ENCODE measurements at regions not wholly inside any gene's neighbourhood (a gene's known extent, or its start where the extent isn't known, plus 50 kb on each side); places are given as distances from the start of the nearest gene placed in this dataset.
"Not testable (repeated sequence)": the region's sequence is repeated elsewhere in the genome, so short reads cannot be mapped to it uniquely, and the experiment has no call there.

GRCh38 chr11:96540875-96541274, 151.1 kb downstream of the JRKL start:
- no peak for TF ChIP-seq CTCF (IDR thresholded peaks at IDR 0.05; ENCODE audit: insufficient read depth, low read length, poor library complexity, severe bottlenecking)
- no peaks in the 10 kb centered on the region for H3K36me3 ChIP-seq (ENCODE audit: control insufficient read depth, insufficient read depth, low read length)
- no peak for DNase-seq (ENCODE audit: low read depth)
- H3K4me3 ChIP-seq (ENCODE audit: low read depth, low read length) = no peak overlapping the region
- H3K27me3 ChIP-seq (ENCODE audit: control insufficient read depth, insufficient read depth, low read length) = no peaks in the 10 kb centered on the region

- no peak overlapping the region for H3K4me3 ChIP-seq (ENCODE audit: low read depth, low read length)
- H3K36me3 ChIP-seq (ENCODE audit: control insufficient read depth, insufficient read depth, low read length) = no peaks in the 10 kb centered on the region
- no peak for DNase-seq (ENCODE audit: low read depth)
- no peak for TF ChIP-seq CTCF (IDR thresholded peaks at IDR 0.05; ENCODE audit: insufficient read depth, low read length, poor library complexity, severe bottlenecking)
- no peaks in the 10 kb centered on the region for H3K27me3 ChIP-seq (ENCODE audit: control insufficient read depth, insufficient read depth, low read length)
Observed at GRCh38 chr11:96543177-96543576, 153.4 kb downstream of the JRKL start.

GRCh38 chr11:96545192-96545591, 155.4 kb downstream of the JRKL start:
- H3K27me3 ChIP-seq (ENCODE audit: control insufficient read depth, insufficient read depth, low read length); H3K4me3 ChIP-seq (ENCODE audit: low read depth, low read length); DNase-seq (ENCODE audit: low read depth): not testable (repeated sequence)

GRCh38 chr11:96551136-96551535, 161.3 kb downstream of the JRKL start:
- Histone ChIP-seq H3K4me3 (ENCODE audit: low read depth, low read length) (no peak overlapping the region), H3K36me3 (ENCODE audit: control insufficient read depth, insufficient read depth, low read length) (no peaks in the 10 kb centered on the region), H3K27me3 (ENCODE audit: control insufficient read depth, insufficient read depth, low read length) (no peaks in the 10 kb centered on the region)
- TF ChIP-seq CTCF (IDR thresholded peaks at IDR 0.05; ENCODE audit: insufficient read depth, low read length, poor library complexity, severe bottlenecking) = no peak
- DNase-seq (ENCODE audit: low read depth) = no peak

More at GRCh38 chr11:96545192-96545591, 155.4 kb downstream of the JRKL start:
- H3K36me3 ChIP-seq (ENCODE audit: control insufficient read depth, insufficient read depth, low read length) = not testable (repeated sequence)

- no peak for TF ChIP-seq CTCF (IDR thresholded peaks at IDR 0.05; ENCODE audit: insufficient read depth, low read length, poor library complexity, severe bottlenecking)
- no peaks in the 10 kb centered on the region for H3K27me3 ChIP-seq (ENCODE audit: control insufficient read depth, insufficient read depth, low read length)
- no peak for DNase-seq (ENCODE audit: low read depth)
- H3K4me3 ChIP-seq (ENCODE audit: low read depth, low read length) = no peak overlapping the region
- H3K36me3 ChIP-seq (ENCODE audit: control insufficient read depth, insufficient read depth, low read length) = no peaks in the 10 kb centered on the region
Observed at GRCh38 chr11:96554236-96554820, 164.5 kb downstream of the JRKL start.

- H3K27me3 ChIP-seq (ENCODE audit: control insufficient read depth, insufficient read depth, low read length); H3K36me3 ChIP-seq (ENCODE audit: control insufficient read depth, insufficient read depth, low read length); H3K4me3 ChIP-seq (ENCODE audit: low read depth, low read length); DNase-seq (ENCODE audit: low read depth): not testable (repeated sequence)
Observed at GRCh38 chr11:96555826-96556225, 166.0 kb downstream of the JRKL start.

- not testable (repeated sequence) for H3K36me3 ChIP-seq (ENCODE audit: control insufficient read depth, insufficient read depth, low read length); DNase-seq (ENCODE audit: low read depth); H3K27me3 ChIP-seq (ENCODE audit: control insufficient read depth, insufficient read depth, low read length); H3K4me3 ChIP-seq (ENCODE audit: low read depth, low read length)
Observed at GRCh38 chr11:96560727-96561126, 170.9 kb downstream of the JRKL start.
